ENCODE measurements at regions not wholly inside any gene's neighbourhood (a gene's known extent, or its start where the extent isn't known, plus 50 kb on each side); places are given as distances from the start of the nearest gene placed in this dataset.

- TF ChIP-seq POLR2A (IDR thresholded peaks at IDR 0.05) (no peak), POLR2AphosphoS5 (IDR thresholded peaks at IDR 0.05) (no peak)
- TF ChIP-seq, protein P1, sequence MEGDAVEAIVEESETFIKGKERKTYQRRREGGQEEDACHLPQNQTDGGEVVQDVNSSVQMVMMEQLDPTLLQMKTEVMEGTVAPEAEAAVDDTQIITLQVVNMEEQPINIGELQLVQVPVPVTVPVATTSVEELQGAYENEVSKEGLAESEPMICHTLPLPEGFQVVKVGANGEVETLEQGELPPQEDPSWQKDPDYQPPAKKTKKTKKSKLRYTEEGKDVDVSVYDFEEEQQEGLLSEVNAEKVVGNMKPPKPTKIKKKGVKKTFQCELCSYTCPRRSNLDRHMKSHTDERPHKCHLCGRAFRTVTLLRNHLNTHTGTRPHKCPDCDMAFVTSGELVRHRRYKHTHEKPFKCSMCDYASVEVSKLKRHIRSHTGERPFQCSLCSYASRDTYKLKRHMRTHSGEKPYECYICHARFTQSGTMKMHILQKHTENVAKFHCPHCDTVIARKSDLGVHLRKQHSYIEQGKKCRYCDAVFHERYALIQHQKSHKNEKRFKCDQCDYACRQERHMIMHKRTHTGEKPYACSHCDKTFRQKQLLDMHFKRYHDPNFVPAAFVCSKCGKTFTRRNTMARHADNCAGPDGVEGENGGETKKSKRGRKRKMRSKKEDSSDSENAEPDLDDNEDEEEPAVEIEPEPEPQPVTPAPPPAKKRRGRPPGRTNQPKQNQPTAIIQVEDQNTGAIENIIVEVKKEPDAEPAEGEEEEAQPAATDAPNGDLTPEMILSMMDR (IDR thresholded peaks at IDR 0.05 in 8 of 11, conservative IDR thresholded peaks at IDR 0.05 in 3 of 11): no peak
Measured at GRCh38 chr5:24855485-24855884, 210.7 kb upstream of the CDH10 start.
